ENCODE measurements at regions not wholly inside any gene's neighbourhood (a gene's known extent, or its start where the extent isn't known, plus 50 kb on each side); places are given as distances from the start of the nearest gene placed in this dataset.
A peak's percentile ranks its signal among the peaks of the same experiment; 100 is the strongest.

DNA sequence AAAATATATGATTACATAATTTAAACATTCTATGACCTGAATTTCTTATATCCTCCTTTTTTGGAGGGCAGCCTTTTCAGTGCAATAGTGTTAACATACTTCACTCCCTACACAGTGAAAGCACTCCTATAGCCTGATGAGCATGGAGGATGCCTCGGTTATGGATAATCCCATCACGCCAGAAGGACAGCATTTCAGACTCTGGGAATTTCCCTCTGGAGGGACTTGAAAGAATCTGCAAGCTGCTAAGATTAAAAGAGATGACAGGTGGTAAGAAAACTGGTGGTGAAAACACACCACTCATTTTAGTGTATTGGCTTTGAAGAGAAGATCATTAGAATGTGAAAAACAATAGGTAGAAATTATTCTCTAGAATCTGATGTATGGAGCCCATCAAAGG, 99.3 kb upstream of the LMNTD1 start:
- TF ChIP-seq EP300 (IDR thresholded peaks at IDR 0.05; ENCODE audit: borderline replicate concordance) (no peak), TEAD4 (IDR thresholded peaks at IDR 0.05) (no peak), TAF1 (IDR thresholded peaks at IDR 0.05; ENCODE audit: low read depth) (no peak), YY1 (IDR thresholded peaks at IDR 0.05; ENCODE audit: low read depth) (no peak)
- TF ChIP-seq, protein P1, sequence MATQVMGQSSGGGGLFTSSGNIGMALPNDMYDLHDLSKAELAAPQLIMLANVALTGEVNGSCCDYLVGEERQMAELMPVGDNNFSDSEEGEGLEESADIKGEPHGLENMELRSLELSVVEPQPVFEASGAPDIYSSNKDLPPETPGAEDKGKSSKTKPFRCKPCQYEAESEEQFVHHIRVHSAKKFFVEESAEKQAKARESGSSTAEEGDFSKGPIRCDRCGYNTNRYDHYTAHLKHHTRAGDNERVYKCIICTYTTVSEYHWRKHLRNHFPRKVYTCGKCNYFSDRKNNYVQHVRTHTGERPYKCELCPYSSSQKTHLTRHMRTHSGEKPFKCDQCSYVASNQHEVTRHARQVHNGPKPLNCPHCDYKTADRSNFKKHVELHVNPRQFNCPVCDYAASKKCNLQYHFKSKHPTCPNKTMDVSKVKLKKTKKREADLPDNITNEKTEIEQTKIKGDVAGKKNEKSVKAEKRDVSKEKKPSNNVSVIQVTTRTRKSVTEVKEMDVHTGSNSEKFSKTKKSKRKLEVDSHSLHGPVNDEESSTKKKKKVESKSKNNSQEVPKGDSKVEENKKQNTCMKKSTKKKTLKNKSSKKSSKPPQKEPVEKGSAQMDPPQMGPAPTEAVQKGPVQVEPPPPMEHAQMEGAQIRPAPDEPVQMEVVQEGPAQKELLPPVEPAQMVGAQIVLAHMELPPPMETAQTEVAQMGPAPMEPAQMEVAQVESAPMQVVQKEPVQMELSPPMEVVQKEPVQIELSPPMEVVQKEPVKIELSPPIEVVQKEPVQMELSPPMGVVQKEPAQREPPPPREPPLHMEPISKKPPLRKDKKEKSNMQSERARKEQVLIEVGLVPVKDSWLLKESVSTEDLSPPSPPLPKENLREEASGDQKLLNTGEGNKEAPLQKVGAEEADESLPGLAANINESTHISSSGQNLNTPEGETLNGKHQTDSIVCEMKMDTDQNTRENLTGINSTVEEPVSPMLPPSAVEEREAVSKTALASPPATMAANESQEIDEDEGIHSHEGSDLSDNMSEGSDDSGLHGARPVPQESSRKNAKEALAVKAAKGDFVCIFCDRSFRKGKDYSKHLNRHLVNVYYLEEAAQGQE (IDR thresholded peaks at IDR 0.05; ENCODE audit: low read depth): no peak

DNA sequence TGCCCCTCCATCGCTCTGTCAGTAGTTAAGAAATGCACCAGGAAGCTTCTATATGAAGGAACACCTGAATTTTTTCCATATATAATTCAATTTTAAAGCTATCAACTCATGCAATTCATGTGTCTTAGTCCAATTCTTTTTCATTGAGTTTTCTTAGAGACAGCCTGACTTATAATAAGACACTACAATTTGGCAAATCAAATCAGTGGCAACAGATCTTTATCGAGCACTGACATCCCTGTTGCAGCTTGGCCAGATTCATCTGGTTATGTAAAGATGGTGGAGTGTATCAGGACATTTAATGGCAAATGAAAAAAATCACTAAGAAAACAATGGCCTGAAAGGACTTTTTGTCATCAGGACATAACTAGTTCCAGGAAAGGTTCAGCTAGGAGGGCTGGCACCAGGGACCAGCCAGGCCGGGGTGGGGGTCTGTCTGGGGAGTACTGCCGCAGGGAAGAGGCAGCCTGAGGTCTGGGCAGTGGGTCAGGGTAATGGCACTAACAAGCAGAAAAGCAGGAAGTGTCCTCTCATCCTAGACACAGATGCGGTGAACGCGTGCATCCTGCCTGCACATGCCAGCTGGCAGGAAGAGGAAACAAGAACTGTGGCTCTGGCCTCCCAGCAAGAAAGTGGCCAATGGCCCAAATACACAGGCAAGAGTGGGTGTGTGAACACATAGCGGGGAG, 100.5 kb upstream of the LMNTD1 start:
- TF ChIP-seq FOXM1 (IDR thresholded peaks at IDR 0.05; ENCODE audit: borderline replicate concordance, low read depth) (no peak), EP300 (IDR thresholded peaks at IDR 0.05; ENCODE audit: borderline replicate concordance) (no peak), YY1 (IDR thresholded peaks at IDR 0.05; ENCODE audit: low read depth) (no peak), EGR1 (IDR thresholded peaks at IDR 0.05) (no peak), TCF12 (IDR thresholded peaks at IDR 0.05; ENCODE audit: low read depth) (no peak), TEAD4 (IDR thresholded peaks at IDR 0.05) (no peak), TAF1 (IDR thresholded peaks at IDR 0.05; ENCODE audit: low read depth) (no peak)
- TF ChIP-seq, protein P2, sequence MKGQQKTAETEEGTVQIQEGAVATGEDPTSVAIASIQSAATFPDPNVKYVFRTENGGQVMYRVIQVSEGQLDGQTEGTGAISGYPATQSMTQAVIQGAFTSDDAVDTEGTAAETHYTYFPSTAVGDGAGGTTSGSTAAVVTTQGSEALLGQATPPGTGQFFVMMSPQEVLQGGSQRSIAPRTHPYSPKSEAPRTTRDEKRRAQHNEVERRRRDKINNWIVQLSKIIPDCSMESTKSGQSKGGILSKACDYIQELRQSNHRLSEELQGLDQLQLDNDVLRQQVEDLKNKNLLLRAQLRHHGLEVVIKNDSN (IDR thresholded peaks at IDR 0.05): no peak
- TF ChIP-seq, protein P3, sequence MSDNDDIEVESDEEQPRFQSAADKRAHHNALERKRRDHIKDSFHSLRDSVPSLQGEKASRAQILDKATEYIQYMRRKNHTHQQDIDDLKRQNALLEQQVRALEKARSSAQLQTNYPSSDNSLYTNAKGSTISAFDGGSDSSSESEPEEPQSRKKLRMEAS (IDR thresholded peaks at IDR 0.05): no peak
- TF ChIP-seq, protein P1 (IDR thresholded peaks at IDR 0.05; ENCODE audit: low read depth): no peak

DNA sequence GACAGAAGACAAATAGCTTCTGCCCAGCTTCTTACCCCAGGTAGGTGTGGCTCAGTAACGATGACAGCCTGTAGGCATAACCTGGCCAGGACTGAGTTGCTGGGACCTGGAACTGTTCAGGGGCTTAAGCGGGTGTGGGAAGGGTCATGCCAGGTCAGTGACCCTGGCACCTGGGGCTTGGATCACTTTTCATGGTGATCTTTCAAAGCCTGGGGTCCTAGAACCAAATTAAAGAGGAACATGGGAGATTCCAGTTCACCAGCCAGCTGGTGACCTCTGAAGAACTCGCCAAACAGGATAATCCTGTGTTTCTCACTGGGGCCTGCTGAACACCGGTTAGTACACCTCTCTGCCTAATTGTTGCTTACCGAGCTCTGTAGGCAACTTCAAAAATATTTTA, 102.6 kb upstream of the LMNTD1 start:
- TF ChIP-seq TCF12 (IDR thresholded peaks at IDR 0.05; ENCODE audit: low read depth) (peak; percentile 43; the same call in 1 of the 2 replicates), TAF1 (IDR thresholded peaks at IDR 0.05; ENCODE audit: low read depth) (no peak), FOXM1 (IDR thresholded peaks at IDR 0.05; ENCODE audit: borderline replicate concordance, low read depth) (no peak)
- TF ChIP-seq, protein P3 (IDR thresholded peaks at IDR 0.05): peak; percentile 34; the same call in 1 of the 2 replicates
- TF ChIP-seq, protein P1 (IDR thresholded peaks at IDR 0.05; ENCODE audit: low read depth): no peak

DNA sequence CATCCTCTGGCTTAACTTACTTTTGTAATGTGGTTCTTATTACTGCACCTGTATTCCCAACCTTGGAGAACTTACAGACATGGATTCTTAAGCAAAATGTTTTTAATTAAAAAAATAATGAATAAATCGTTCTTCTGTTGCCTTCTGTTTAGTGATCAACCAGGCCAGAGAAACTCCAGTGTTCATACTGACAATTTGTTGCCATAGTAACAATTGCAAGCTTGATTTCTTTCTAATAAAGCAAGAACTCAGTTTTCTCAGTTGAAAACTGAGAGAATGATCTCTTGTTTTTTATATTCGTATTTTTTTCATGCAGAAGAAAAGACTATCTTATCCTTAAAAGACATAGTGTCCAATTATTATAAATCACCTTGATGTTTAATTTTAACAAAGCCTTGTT, 106.5 kb upstream of the LMNTD1 start:
- TF ChIP-seq CEBPB (IDR thresholded peaks at IDR 0.05): no peak

DNA sequence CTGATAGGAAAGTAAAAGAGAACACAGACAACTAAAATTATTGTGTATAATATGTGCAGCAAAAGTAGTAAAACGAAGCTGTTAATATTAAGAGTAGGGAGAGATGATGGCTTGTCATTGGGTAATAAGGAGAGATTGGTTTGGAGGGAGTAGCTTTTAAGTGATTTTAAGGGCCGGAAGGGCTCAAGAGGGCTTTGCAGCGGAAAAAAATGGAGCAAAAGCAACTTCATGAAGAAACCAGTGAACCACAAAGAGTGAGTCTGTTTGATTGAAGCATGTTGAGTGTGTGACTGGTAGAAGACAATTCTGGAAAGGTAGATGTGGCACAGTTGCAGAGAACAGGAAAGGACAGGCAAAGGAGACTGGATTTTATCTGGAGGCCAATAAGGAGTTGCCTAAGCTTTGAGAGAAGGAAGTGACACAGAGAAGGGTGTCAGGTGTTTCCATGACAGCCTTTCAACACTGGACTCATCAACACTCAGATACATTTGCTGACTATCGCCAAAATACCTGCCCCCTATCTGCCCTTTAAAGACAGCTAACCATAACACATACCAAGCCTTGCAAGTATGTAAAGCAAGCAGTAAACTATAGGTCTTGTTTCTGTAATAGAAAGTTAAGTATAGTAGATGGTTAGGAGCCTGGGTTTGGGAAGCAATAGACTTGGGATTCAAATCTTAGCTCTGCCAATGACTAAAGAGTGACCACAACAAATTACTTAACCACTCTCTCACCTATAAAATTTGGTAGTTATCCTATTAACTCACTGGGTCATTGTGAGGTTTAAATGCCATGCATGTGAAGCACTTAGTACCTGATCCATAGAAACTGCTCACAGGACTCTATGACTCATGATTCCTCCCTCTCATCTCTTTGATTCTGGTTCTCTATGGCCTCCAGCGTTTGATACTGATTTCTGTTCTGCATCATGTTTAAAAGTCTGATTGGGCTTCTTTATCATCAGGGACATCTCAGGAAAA, 117.3 kb upstream of the LMNTD1 start:
- TF ChIP-seq, protein P1 (IDR thresholded peaks at IDR 0.05; ENCODE audit: low read depth): no peak
- TF ChIP-seq RAD21 (IDR thresholded peaks at IDR 0.05; ENCODE audit: low read depth): no peak
